GM19035 (cell line): ENCODE measurements at regions not wholly inside any gene's neighbourhood (a gene's known extent, or its start where the extent isn't known, plus 50 kb on each side); places are given as distances from the start of the nearest gene placed in this dataset.
A peak's percentile ranks its signal among the peaks of the same experiment; 100 is the strongest.
"Not testable (repeated sequence)": the region's sequence is repeated elsewhere in the genome, so short reads cannot be mapped to it uniquely, and the experiment has no call there.

Experiments
- ATAC-seq: cut with Tn5 transposase; IDR thresholded peaks from one replicate; pipeline ENCODE4 v1.9.1; 2021; ENCODE audit not compliant: unreplicated experiment

DNA sequence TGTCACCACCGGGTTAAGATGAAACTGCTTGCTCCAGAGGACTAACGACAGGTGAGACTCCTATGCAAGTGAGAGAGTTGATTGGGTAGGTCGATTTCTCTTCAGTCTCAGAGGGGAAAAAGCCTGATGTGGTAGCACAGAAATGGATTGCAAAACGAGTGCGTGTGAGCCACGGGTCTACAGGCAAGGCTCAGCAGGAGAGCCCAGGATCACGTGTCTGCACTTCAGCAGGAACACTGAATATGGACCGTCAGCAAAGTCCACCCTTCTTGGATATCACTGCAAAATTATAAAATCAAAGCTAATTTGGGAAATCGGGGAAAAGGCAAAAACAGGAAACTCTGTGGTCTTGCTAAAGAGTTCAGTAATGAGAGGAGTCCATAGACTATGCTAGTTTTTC, 107.7 kb upstream of the ZNF648 start:
- ATAC-seq = no peak

DNA sequence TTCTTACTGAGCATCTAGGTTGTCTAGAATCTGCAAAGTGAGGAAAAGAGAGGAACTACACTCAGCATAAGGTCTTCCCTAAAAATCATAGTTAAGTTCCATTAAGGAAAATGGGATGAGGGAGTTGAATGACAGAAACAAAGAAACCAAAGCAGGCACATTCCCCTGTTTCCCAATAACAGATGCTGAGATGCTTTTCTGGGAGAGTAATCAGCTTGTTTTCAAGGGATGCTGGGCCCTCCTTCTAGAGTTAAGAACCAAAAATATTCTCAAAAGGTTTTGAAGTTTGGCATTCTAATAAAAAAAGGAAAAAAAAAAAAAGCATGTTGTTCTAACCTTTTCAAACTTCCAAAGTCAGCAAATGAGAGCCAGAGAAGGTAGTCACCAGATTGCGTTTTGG, 105.2 kb upstream of the ZNF648 start:
- no peak for ATAC-seq

DNA sequence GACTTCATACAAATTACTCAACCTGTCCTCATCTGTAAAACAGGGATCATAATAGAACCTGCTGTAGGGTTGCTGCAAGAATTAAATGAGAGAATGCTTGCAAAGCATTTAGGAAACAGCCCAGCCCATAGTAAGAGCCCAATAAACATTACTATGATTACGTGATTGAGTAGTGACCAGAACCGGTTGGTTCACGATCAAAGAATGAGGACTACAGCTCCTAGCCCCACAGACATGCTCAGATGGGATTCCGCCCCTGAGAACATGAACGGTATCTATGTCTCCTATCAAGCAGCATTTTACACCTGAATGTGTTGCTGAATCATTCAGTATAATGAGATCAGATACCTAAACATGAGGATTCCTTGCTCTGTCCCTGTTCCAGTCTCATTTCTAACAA, 104.8 kb upstream of the ZNF648 start:
- ATAC-seq = no peak

DNA sequence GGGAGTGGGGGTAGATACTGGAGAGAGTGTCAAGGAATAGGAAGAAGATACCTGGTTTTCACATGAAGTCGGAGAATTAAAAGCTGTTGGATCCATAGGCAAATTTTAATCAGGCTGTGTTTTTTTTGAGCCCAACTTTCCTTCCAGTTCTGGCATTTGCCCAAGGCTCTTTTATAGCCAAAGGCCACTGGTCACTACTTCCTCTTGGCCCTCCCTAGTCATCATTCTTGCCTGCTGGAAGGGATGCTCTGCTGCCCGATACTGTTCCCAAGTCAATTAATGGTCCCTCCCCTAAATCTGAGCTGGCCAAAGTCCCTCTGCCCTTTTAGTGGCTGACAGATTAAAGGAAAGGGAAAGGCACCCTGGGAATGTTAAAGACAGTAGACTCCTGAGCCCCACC, 102.8 kb upstream of the ZNF648 start:
- no peak for ATAC-seq

DNA sequence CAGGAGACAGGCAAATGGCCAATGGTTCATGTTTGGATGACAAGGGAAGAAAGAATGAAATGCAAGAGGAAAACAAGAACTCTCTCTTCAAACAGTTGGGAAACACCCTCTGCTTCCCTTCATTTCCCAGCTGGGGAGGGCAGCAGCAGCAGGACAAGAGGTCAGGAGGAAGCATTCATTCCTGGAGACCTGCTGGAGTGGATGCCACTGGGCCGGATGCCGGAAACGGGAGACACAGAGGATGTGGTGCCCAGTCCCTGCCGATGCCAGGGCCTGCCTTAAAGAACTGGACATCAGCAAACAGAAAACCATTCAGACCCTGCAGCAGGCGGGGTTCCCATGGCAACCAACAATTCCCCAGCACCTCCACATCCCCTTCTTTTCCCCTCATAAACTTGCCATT, 102.3 kb upstream of the ZNF648 start:
- ATAC-seq = no peak

DNA sequence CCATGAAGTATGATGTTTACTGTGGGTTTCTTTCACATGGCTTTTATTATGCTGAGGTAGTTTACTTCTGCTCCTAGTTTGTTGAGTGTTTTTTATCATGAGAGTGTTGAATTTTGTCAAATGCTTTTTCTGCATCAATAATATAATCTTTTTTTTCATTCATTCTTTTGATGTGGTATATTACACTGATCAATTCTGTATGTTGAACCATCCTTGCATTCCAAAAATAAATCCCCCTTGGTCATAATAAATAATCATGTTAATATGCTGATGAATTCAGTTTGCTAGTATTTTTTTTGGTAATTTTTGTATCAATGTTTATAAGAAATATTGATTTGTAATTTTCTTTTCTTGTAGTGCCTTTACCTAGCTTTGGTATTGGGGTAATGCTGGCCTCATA, 97.9 kb upstream of the ZNF648 start:
- ATAC-seq = no peak

DNA sequence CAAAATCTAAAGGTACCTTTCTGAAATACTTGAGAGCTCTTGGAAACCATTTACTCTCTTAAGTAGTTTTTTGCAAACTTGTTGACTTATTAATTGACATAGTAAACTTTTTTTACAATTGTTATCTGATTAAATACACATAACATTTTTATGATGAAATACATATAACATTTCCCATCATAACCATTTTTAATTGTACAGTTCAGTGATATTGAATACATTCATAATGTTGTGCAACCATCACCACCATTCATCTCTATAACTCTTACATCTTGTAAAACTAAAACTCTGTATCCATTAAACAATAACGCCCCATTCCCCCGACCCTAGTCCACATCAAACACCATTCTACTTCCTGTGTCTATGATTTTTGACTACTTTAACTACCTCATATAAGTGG, 95.7 kb upstream of the ZNF648 start:
- no peak for ATAC-seq

DNA sequence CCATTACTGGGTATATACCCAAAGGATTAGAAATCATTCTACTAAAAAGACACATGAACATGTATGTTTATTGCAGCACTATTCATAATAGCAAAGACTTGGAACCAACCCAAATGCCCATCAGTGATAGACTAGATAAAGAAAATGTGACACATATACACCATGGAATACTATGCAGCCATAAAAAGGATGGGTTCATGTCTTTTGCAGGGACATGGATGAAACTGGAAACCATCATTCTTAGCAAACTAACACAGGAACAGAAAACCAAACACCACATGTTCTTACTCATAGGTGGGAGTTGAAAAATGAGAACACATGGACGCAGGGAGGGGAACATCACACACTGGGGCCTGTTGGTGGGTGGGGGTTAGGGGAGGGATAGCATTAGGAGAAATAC, 92.9 kb upstream of the ZNF648 start:
- ATAC-seq = not testable (repeated sequence)

DNA sequence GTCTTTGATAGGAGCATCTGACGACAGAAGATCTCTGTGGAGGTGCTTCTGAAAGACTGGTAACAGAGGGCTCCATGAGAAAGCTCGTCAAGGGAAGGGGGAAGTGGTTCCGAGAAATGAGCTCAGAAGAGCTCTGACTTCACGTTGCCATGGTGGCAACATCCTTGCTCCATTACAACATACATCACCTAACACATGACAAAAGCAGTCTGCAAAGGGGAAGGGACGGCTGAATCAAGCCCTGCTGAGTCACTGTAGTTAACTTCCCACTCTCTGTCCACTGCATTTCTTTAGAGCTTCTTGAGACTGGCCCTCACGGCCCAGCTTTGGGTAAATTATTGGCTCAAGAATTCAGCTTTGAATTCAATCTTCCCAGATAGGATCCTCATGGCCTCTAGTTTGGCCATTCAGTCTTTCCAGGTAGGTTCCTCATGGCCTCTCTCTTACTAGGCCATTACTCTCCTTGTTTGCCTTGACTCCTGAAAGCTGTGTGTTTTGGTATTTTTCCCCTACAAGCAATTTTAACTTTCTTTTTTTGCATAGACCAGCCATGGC, 88.0 kb upstream of the ZNF648 start:
- no peak for ATAC-seq

DNA sequence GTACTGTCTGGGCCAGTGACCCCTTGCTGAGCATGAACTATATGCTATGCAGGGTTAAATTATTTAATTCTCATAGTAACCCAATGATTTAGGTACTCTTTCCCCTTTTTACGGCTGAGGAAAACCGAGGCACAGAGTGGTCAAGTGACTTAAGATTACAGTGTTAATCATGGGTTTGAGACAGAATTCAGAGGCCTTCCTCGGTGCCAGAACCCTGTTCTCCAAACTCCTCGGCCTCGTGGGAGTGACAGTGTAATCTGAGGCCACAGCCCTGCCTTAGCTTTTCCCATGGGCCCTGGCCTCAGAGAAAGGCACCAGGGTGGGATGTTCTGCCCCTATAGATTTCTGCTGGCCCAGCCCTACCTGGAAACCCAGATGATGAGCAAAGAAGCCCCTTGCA, 86.4 kb upstream of the ZNF648 start:
- ATAC-seq = no peak

DNA sequence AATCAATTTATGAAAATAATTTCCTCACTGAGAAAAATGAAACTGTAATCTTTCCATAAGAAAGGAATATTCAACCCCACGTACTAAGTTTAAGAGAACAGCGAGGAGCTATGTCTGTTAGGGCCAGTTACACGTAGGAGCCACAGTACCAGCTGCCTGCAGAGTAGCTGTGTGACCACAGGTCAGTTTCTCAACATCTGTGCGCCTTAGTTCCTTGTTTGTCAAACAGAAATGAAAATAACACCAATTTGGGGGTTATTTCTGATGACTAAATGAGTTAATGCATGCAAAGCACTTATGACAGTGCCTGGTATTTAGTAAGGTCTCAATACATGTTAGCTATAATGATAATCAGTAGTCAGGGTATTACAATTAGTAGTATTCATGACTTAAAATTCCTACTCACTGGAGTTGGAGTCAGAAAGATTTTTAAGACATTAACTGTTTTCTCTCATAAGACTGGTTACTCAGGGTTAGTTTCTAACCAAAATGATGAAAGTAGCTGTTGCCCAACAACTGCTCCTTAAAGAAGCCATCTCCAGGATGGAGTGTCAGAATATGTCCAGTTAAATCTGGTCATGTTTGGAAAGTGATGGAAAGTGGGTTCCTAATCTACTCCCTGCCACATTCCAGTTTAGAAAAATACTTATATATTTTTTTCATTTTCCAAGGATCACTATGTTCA, 85.8 kb upstream of the ZNF648 start:
- peak; percentile 91 for ATAC-seq

DNA sequence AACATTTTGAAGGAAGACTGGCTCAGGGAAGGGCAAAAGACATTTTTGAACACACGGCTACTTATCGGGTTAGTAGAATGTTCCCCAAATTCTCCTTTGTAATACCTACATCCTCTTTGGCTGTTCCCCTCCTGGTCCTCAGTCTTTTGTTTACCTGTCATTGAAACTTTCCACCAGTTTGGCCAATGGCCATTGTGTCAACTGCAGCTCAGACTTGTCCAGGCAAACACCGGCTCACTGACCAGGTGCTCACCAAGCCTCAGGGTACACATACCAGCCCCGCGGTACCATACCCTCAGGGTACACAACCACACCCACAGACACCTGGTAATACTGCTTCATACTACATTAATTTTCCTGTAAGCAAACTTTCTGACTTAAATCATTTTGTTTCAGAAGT, 84.8 kb upstream of the ZNF648 start:
- no peak for ATAC-seq

DNA sequence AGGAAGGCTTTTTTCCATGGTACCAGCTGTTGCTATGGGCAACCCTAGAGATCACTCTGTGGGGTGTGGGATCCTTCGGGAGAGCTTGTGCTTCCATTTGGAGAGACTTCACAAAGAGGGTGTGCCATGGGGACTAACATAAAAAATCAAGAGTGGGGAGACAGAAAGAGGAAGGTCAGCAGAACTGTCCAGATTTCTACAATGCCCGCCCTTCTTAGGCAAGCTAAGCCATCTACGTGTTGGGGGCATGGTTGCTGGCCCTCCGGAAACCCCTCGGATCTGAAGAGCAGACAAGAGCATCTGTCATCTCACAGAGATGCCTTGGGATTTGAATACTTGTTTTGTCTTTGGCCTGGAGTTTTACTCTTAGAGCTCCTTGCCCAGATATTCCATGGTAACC, 83.9 kb upstream of the ZNF648 start:
- no peak for ATAC-seq

DNA sequence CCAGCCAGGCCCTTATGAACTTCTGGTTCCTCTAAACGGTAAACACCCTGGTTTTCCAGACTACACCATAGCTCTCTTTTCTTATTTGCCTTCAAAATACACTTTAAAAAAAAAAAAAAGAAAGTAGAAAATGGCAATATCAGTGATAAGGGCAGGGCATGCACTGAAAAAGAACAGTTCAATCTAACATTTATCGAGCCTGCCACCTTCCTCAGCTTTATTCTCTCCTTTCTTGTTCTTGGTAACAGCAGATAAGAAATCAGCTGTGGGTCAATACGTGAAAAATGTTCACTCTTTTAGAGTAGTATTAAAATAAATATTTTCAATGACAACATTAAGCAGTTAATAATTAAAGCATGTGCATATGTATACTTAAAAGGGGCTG, 83.1 kb upstream of the ZNF648 start:
- ATAC-seq = no peak

DNA sequence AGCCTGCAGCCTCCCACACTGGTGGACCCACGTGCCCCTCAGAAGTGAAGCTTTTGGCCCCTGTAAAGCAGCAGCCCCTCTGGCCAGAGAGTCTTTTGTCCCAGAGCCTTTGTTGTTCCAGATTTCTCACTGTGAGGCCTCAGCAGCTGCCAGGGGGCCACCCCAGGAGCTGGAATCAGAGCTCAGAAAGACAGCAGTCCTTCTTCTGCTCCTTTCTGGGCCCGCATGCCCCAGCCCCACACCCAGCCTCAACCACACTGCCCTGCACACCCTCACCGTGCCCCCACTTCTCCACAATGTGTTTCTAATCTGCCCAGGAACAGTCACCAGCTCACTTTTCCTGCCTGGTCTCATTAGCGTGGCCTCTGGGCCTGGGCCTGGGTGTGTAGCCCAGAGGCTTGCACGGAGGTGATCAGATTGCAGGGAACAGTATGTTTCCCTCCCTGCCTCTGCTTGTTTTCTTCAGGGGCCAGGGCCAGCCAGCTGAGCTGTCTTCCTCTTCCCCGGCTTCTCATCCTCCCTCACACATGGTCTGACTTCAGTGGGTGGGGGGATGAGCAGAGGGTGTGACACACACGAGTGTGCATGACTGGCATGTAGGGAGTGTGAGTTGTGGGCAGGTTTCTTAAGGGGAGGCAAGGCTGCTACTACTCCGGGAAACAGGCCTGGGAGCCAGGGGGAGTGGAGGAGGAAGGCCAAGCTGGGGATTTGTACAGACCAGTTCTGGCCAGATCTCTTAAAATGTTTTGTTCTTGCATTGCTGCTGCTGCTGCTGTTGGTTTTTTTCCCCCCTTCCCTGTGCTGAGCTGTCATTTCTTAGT, 82.5 kb upstream of the ZNF648 start:
- no peak for ATAC-seq

DNA sequence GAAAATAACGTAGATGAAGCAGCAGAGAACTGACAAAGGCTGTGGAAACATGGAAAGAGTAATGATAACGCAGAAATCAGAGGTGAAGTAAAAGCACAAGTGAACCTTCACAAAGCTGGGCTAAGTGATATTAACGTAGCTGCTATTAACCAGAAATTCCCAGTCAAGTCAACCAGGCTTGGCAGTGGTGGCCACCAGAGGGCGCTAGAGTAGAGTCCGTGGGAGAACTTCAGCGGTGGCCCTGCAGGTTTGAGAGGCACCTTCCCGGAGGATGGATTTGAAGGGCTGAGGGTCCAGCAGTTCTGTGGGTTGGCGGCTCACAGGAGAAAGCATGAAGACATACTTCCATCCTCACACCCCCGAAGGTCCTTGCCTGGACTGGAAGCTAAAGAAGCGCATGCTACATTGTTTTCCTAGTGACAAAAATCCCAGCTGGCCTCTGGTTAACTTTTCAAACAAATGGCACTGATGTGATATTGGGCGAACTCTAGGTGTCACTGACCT, 81.7 kb upstream of the ZNF648 start:
- no peak for ATAC-seq

DNA sequence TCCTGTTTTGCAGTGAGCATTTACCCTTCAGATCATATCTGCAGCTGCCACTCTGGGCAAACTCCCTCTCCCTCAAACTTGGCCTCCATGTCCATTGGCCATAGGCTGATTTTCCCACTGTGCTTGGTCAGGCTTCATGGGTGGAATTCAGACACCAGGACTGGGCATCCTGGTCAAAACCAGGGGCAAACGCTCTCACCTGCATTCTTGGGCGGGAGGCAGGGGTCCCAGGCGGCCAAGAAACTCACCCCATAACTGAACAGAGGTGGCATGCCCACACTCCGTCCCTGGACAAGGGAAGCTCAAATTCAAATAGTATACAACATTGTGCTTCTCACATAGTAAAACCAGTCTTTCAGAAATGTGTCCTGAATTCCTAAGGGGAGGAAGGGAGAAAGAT, 81.1 kb upstream of the ZNF648 start:
- ATAC-seq = no peak

DNA sequence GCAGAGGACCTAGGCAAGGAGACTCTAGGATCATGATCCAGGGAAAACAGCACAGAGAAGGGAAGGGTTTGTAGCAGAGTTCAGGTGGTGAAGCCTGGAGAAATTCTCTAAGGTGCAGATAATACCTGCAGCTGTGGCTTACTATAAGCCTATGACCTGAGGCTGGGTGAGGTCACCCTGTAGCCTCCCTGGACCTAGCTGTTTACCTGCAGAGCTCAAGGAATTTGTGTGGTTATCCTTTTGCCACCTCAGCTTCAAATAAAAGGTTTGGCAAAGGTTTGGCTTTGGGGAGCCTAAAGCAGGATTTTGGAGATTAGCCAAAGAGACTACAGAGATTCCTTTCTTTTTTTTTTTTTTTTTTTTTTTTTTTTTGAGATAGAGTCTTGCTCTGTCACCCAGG, 79.5 kb upstream of the ZNF648 start:
- ATAC-seq = no peak

DNA sequence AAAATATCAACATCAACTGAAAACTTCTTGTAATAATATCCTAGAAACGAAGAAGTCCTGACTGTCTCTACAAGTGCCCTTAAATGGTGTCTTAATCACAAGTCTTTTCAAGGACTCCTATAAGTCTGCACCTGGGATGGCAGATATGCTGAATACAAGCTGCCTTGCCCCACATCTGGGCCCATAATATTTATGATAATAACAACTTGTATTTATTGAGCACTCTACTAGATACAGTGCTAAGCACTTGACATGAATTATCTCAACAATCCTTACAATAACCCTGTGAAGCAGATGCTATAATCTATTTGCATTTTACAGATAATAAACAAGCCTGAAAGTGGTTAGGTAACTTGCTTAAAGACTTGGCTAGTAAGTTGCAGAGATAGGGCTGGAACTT, 78.0 kb upstream of the ZNF648 start:
- ATAC-seq = no peak

DNA sequence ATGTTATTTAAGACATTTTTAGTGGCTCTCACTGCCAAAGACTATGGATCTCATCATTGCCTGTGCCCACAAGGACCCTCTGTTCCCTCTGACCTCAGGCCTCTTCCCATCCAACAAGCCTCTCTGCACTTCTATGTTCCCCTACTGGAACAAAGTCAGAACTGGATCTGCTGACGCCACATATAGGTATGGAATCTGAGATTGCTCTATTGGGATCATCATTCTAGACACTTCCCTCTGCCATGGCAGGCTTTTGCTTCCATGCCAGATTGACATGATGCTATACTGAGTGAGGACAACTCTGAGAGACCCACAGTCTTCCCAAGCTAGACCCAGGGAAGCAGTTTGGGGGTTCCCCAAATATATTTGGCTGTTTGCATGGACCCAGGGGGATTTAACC, 76.0 kb upstream of the ZNF648 start:
- ATAC-seq = no peak

DNA sequence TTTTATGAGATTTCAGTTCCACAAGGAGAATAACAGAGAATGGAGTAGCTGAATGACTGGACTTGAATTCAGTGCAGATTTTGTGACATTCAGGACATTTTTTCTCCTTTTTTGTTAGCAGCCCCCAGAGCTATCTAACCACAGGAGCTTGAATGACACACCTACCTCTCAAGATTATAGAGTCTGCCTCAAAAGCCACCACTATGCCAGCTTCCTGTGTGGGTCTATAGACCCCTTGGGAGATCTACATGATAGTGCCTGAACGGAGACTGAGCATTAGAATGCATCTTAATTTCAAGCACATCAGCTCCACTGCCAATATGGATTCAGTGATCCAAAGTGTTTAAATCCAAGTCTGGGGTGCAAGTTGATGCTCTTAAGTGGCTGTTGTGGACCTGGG, 74.4 kb upstream of the ZNF648 start:
- no peak for ATAC-seq

DNA sequence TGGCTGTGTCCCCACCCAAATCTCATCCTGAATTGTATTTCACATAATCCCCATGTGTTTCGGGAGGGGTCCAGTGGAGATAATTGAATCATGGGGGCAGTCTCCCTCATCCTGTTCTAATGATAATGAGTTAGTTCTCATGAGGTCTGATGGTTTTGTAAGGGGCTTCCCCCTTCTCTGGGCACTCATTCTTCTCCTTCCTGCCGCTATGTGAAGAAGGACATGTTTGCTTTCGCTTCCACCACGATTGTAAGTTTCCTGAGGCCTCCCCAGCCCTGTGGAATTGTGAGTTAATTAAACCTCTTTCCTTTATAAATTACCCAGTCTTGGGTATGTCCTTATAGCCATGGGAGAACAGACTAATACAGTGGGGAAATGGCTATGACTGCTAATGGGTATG, 72.7 kb upstream of the ZNF648 start:
- ATAC-seq = no peak
